GM23338 (cell line): ENCODE measurements at regions not wholly inside any gene's neighbourhood (a gene's known extent, or its start where the extent isn't known, plus 50 kb on each side); places are given as distances from the start of the nearest gene placed in this dataset.

Experiments
- ATAC-seq: fragments of 200-7000 bp; cut with Tn5 transposase; 3 replicates; pipeline ENCODE4 v1.9.1; 2020
- DNase-seq: peaks from one replicate; pipeline ENCODE4 v3.0.0-alpha.2; 2015; ENCODE audit warnings: low spot score
- H2AFZ ChIP-seq: fragments of 200-600 bp; sonication (generic); 2 replicates; pipeline ENCODE4 v1.8.0; 2016; ENCODE audit warnings: antibody characterized with exemption, mild to moderate bottlenecking, moderate library complexity
- H3F3A ChIP-seq: fragments of 200-600 bp; sonication (generic); replicated peaks from 2 replicates; pipeline ENCODE4 v1.8.0; 2017; ENCODE audit warnings: antibody characterized with exemption, mixed run types, low read depth
- H3K27ac ChIP-seq: fragments of 200-600 bp; sonication (generic); 2 replicates; pipeline ENCODE4 v1.6.1; 2016; ENCODE audit warnings: low read depth
- H3K27me3 ChIP-seq: fragments of 200-600 bp; sonication (generic); 2 replicates; pipeline ENCODE4 v1.8.0; 2016; ENCODE audit warnings: mild to moderate bottlenecking, mixed run types, moderate library complexity; ENCODE audit not compliant: insufficient read depth
- H3K36me3 ChIP-seq: fragments of 200-600 bp; sonication (generic); 2 replicates; pipeline ENCODE4 v1.8.0; 2016; ENCODE audit warnings: mild to moderate bottlenecking; ENCODE audit not compliant: insufficient read depth
- H3K4me1 ChIP-seq: fragments of 200-600 bp; sonication (generic); 2 replicates; pipeline ENCODE4 v1.8.0; 2016; ENCODE audit warnings: mild to moderate bottlenecking, moderate library complexity; ENCODE audit not compliant: insufficient read depth
- H3K4me2 ChIP-seq: fragments of 200-600 bp; sonication (generic); 2 replicates; pipeline ENCODE4 v1.7.1; 2017; ENCODE audit warnings: mixed run types
- H3K4me3 ChIP-seq: fragments of 200-600 bp; sonication (generic); 2 replicates; pipeline ENCODE4 v1.6.1; 2016; ENCODE audit warnings: mixed run types
- H3K79me2 ChIP-seq: fragments of 200-600 bp; sonication (generic); replicated peaks from 2 replicates; pipeline ENCODE4 v1.8.0; 2017; ENCODE audit warnings: mild to moderate bottlenecking; ENCODE audit not compliant: insufficient read depth
- H3K9me2 ChIP-seq: fragments of 200-600 bp; sonication (generic); 2 replicates; pipeline ENCODE4 v1.8.0; 2017; ENCODE audit not compliant: insufficient read depth
- H4K20me1 ChIP-seq: fragments of 200-600 bp; sonication (generic); replicated peaks from 2 replicates; pipeline ENCODE4 v1.8.0; 2017; ENCODE audit warnings: mild to moderate bottlenecking; ENCODE audit not compliant: insufficient read depth
- H3K27ac Mint-ChIP-seq: 2 replicates; pipeline ENCODE4 v1.8.0; 2020; ENCODE audit warnings: inconsistent platforms, mild to moderate bottlenecking, moderate library complexity, mixed read lengths
- H3K27me3 Mint-ChIP-seq: 3 replicates; pipeline ENCODE4 v1.8.0; 2022; ENCODE audit warnings: low read depth, mild to moderate bottlenecking, moderate library complexity, mixed read lengths, inconsistent platforms; ENCODE audit not compliant: insufficient read depth, poor library complexity
- H3K36me3 Mint-ChIP-seq: 3 replicates; pipeline ENCODE4 v1.8.0; 2021; ENCODE audit warnings: low read depth, mild to moderate bottlenecking, inconsistent platforms, moderate library complexity, mixed read lengths
- H3K4me1 Mint-ChIP-seq: 3 replicates; pipeline ENCODE4 v1.8.0; 2020; ENCODE audit warnings: mild to moderate bottlenecking, inconsistent platforms, mixed read lengths
- H3K4me3 Mint-ChIP-seq: 3 replicates; pipeline ENCODE4 v1.8.0; 2021; ENCODE audit warnings: moderate library complexity, mild to moderate bottlenecking, inconsistent platforms, mixed read lengths
- H3K9me3 Mint-ChIP-seq: 3 replicates; pipeline ENCODE4 v1.8.0; 2020; ENCODE audit warnings: moderate library complexity, mild to moderate bottlenecking, inconsistent platforms, mixed read lengths
- CREB1 ChIP-seq: fragments of 250-450 bp; sonication (Bioruptor Pico); IDR thresholded peaks from 2 replicates; pipeline ENCODE4 v1.5.0; 2020; ENCODE audit warnings: low read depth, mild to moderate bottlenecking, moderate library complexity
- CTCF ChIP-seq, 2 experiments: fragments of 200-600 bp in 1 of 2; sonication (generic) in 1 of 2; conservative IDR thresholded peaks; 2 replicates each; pipeline versions ENCODE4 v1.5.1 to v1.6.1; 2016 to 2017; ENCODE audit warnings: antibody characterized with exemption in 2 of 2, low read depth in 2 of 2, mild to moderate bottlenecking in 2 of 2, moderate library complexity in 1 of 2
- ETS1 ChIP-seq: IDR thresholded peaks from 2 replicates; pipeline ENCODE4 v1.6.1; 2016; ENCODE audit warnings: antibody characterized with exemption
- EZH2 ChIP-seq: fragments of 200-600 bp; sonication (generic); IDR thresholded peaks from one replicate; pipeline ENCODE4 v1.8.0; 2017; ENCODE audit warnings: antibody characterized with exemption, mild to moderate bottlenecking, low read depth; ENCODE audit not compliant: unreplicated experiment
- EZH2phosphoT487 ChIP-seq: fragments of 200-600 bp; sonication (generic); IDR thresholded peaks from one replicate; pipeline ENCODE4 v1.8.1; 2018; ENCODE audit warnings: antibody characterized with exemption; ENCODE audit not compliant: unreplicated experiment
- JUNB ChIP-seq: IDR thresholded peaks from one replicate; pipeline ENCODE4 v1.6.1; 2016; ENCODE audit warnings: antibody characterized with exemption; ENCODE audit not compliant: unreplicated experiment
- NANOG ChIP-seq: IDR thresholded peaks from 2 replicates; pipeline ENCODE4 v1.6.1; 2016; ENCODE audit warnings: antibody characterized with exemption, borderline replicate concordance
- POLR2AphosphoS5 ChIP-seq: IDR thresholded peaks from 2 replicates; pipeline ENCODE4 v1.6.1; 2016; ENCODE audit warnings: antibody characterized with exemption, low read depth
- REST ChIP-seq: IDR thresholded peaks from one replicate; pipeline ENCODE4 v1.6.1; 2018; ENCODE audit warnings: antibody characterized with exemption; ENCODE audit not compliant: unreplicated experiment
- STAT1 ChIP-seq: IDR thresholded peaks from one replicate; pipeline ENCODE4 v1.6.1; 2016; ENCODE audit warnings: antibody characterized with exemption; ENCODE audit not compliant: unreplicated experiment
- ZNF114 ChIP-seq: fragments of 250-450 bp; sonication (Bioruptor Pico); IDR thresholded peaks from 2 replicates; pipeline ENCODE4 v1.5.0; 2020; ENCODE audit warnings: mild to moderate bottlenecking, moderate library complexity
- ZNF331 ChIP-seq: fragments of 250-450 bp; sonication (Bioruptor Pico); IDR thresholded peaks from 2 replicates; pipeline ENCODE4 v1.5.0; 2020; ENCODE audit warnings: low read depth, mild to moderate bottlenecking, moderate library complexity
- ZNF462 ChIP-seq: fragments of 250-450 bp; sonication (Bioruptor Pico); IDR thresholded peaks from 2 replicates; pipeline ENCODE4 v1.5.0; 2020; ENCODE audit warnings: mild to moderate bottlenecking, moderate library complexity

GRCh38 chr3:187922704-187923416, 177.6 kb upstream of the BCL6 start:
- no peak overlapping the region for H2AFZ ChIP-seq
- TF ChIP-seq REST (no peak), CREB1 (CRISPR knock-in tag) (no peak), ZNF462 (CRISPR knock-in tag) (no peak), EZH2phosphoT487 (no peak), STAT1 (no peak), JUNB (no peak), ETS1 (no peak), POLR2AphosphoS5 (no peak), ZNF114 (CRISPR knock-in tag) (no peak), NANOG (no peak), CTCF (conservative IDR thresholded peaks at IDR 0.05; ENCODE audit: low read depth in 2 of 2) (no peak), EZH2 (no peak), ZNF331 (CRISPR knock-in tag) (no peak)
- H3K79me2 ChIP-seq, result no peaks in the 10 kb centered on the region
- peaks cover 8% of the 10 kb centered on the region; the same call in 1 of the 2 replicates for H3K36me3 ChIP-seq
- H3F3A ChIP-seq, result no peaks in the 10 kb centered on the region
- H3K4me2 ChIP-seq, result no peak overlapping the region
- H4K20me1 ChIP-seq, result no peaks in the 10 kb centered on the region
- H3K27me3 ChIP-seq, result no peaks in the 10 kb centered on the region
- H3K27ac Mint-ChIP-seq, result no peak overlapping the region
- H3K4me3 ChIP-seq, result no peak overlapping the region
- H3K27ac ChIP-seq, result no peak overlapping the region
- H3K9me2 ChIP-seq, result 0 out of 2 replicates have a peak, but pooled peaks cover 6% of the 10 kb centered on the region
- ATAC-seq (no peak), DNase-seq (no peak)
- H3K36me3 Mint-ChIP-seq, result peaks cover 17% of the 10 kb centered on the region; the same call in 2 of the 3 replicates
- H3K4me3 Mint-ChIP-seq, result no peak overlapping the region
- H3K9me3 Mint-ChIP-seq, result peaks cover 17% of the 10 kb centered on the region
- peaks cover 2% of the 10 kb centered on the region for H3K27me3 Mint-ChIP-seq
- peaks cover 17% of the 10 kb centered on the region for H3K4me1 ChIP-seq
- peaks cover 14% of the 10 kb centered on the region for H3K4me1 Mint-ChIP-seq
